H1 (cell line): ENCODE measurements at regions not wholly inside any gene's neighbourhood (a gene's known extent, or its start where the extent isn't known, plus 50 kb on each side); places are given as distances from the start of the nearest gene placed in this dataset.

ENCODE experiments used
- CTCF ChIA-PET: fragments of 300-600 bp; sonication (Branson Sonifier 250); formaldehyde crosslinking; loops from one replicate; lab custom pipeline; 2021; ENCODE audit not compliant: partially characterized antibody; lab: Charles Lee
- POLR2A ChIA-PET: fragments of 300-600 bp; sonication (Branson Sonifier 250); formaldehyde crosslinking; loops from one replicate; lab custom pipeline; 2021; ENCODE audit warnings: inconsistent platforms; ENCODE audit not compliant: partially characterized antibody; lab: Charles Lee
- DNase-seq, 2 experiments: peaks; one replicate each; pipeline versions ENCODE4 v3.0.0 to v3.0.0-alpha.2; 2010 to 2022; ENCODE audit warnings: low spot score in 2 of 2, low read depth in 1 of 2, mixed read lengths in 1 of 2
- FAIRE-seq: peaks from 2 replicates; lab custom pipeline; 2011; peaks lifted over from hg19 to GRCh38; lab: Jason Lieb, UNC
- H2AFZ ChIP-seq: 2 replicates; pipeline ENCODE4 v1.8.1; 2012; ENCODE audit warnings: low read length, inconsistent platforms
- H2AK5ac ChIP-seq: 2 replicates; pipeline ENCODE4 v1.6.1; 2013; ENCODE audit warnings: low read depth, low read length
- H2BK120ac ChIP-seq: replicated peaks from 2 replicates; pipeline ENCODE3; 2013; ENCODE audit warnings: low read depth, low read length, inconsistent platforms
- H2BK12ac ChIP-seq: 2 replicates; pipeline ENCODE4 v1.6.1; 2013; ENCODE audit warnings: low read depth, low read length
- H2BK15ac ChIP-seq: 2 replicates; pipeline ENCODE4 v1.6.1; 2013; ENCODE audit warnings: low read length
- H2BK20ac ChIP-seq: 2 replicates; pipeline ENCODE4 v1.6.1; 2013; ENCODE audit warnings: low read length
- H2BK5ac ChIP-seq: 2 replicates; pipeline ENCODE4 v1.6.1; 2013; ENCODE audit warnings: low read depth, low read length
- H3K14ac ChIP-seq: 2 replicates; pipeline ENCODE4 v1.6.1; 2013; ENCODE audit warnings: inconsistent platforms; ENCODE audit not compliant: insufficient read length
- H3K18ac ChIP-seq: 2 replicates; pipeline ENCODE4 v1.6.1; 2013; ENCODE audit warnings: low read length; ENCODE audit errors: extremely low read depth
- H3K23ac ChIP-seq: 2 replicates; pipeline ENCODE4 v1.6.1; 2013; ENCODE audit warnings: inconsistent platforms; ENCODE audit not compliant: insufficient read length
- H3K23me2 ChIP-seq: 2 replicates; pipeline ENCODE4 v1.6.1; 2013; ENCODE audit warnings: low read depth, low read length
- H3K27ac ChIP-seq: 2 replicates; pipeline ENCODE4 v1.6.1; 2011; ENCODE audit warnings: low read depth, low read length, inconsistent platforms
- H3K27me3 ChIP-seq, 4 experiments: replicated peaks in 1 of 4; 1 replicate in 1 of 4; 2 replicates in 3 of 4; pipeline versions ENCODE4 v1.6.1 to v1.8.1; 2011 to 2013; ENCODE audit warnings: low read length in 3 of 4, mild to moderate bottlenecking in 3 of 4, inconsistent platforms in 2 of 4, mixed read lengths in 2 of 4, moderate library complexity in 1 of 4; ENCODE audit not compliant: control insufficient read depth in 3 of 4, insufficient read depth in 3 of 4; ENCODE audit errors: extremely low read depth in 1 of 4
- H3K36me3 ChIP-seq, 4 experiments: 2 replicates each; pipeline versions ENCODE4 v1.6.1 to v1.8.1; 2011 to 2013; ENCODE audit warnings: mild to moderate bottlenecking in 4 of 4, low read length in 3 of 4, moderate library complexity in 2 of 4, control low read depth in 1 of 4, inconsistent platforms in 1 of 4; ENCODE audit not compliant: insufficient read depth in 4 of 4, control insufficient read depth in 2 of 4
- H3K4ac ChIP-seq: replicated peaks from 2 replicates; pipeline ENCODE3; 2013; ENCODE audit warnings: low read length, low read depth, mixed read lengths, inconsistent platforms; ENCODE audit not compliant: insufficient read length
- H3K4me1 ChIP-seq, 4 experiments: replicated peaks in 1 of 4; 1 replicate in 1 of 4; 2 replicates in 3 of 4; pipeline versions ENCODE4 v1.6.1 to v1.8.1; 2011 to 2013; ENCODE audit warnings: low read length in 3 of 4, inconsistent platforms in 2 of 4, mixed read lengths in 1 of 4; ENCODE audit not compliant: insufficient read depth in 4 of 4, control insufficient read depth in 3 of 4
- H3K4me2 ChIP-seq, 2 experiments: 2 replicates each; pipeline versions ENCODE4 v1.6.1 to v1.8.1; 2011 to 2013; ENCODE audit warnings: low read depth in 2 of 2, low read length in 2 of 2, control low read depth in 1 of 2, inconsistent platforms in 1 of 2, mild to moderate bottlenecking in 1 of 2; ENCODE audit not compliant: insufficient read depth in 1 of 2
- H3K4me3 ChIP-seq, 4 experiments: fragments of 200-600, 300-600 bp in 1 of 4; sonication (generic), shearing (Covaris generic), sonication (Bioruptor Twin) in 1 of 4; 2 replicates each; pipeline versions ENCODE4 v1.5.1 to v1.8.1; 2011 to 2016; ENCODE audit warnings: low read length in 4 of 4, low read depth in 3 of 4, control low read depth in 2 of 4, inconsistent platforms in 2 of 4, mild to moderate bottlenecking in 2 of 4, mixed read lengths in 1 of 4, moderate library complexity in 1 of 4; ENCODE audit not compliant: insufficient read depth in 2 of 4; ENCODE audit errors: extremely low read depth in 1 of 4
- H3K56ac ChIP-seq: replicated peaks from 2 replicates; pipeline ENCODE3; 2013; ENCODE audit warnings: low read depth, mild to moderate bottlenecking, mixed read lengths, low read length, inconsistent platforms; ENCODE audit not compliant: insufficient read length
- H3K79me1 ChIP-seq: 2 replicates; pipeline ENCODE4 v1.6.1; 2013; ENCODE audit warnings: low read depth, low read length, control low read depth
- H3K79me2 ChIP-seq, 2 experiments: 2 replicates each; pipeline versions ENCODE4 v1.6.1 to v1.8.1; 2012 to 2013; ENCODE audit warnings: low read length in 2 of 2, mild to moderate bottlenecking in 2 of 2, inconsistent platforms in 1 of 2; ENCODE audit not compliant: insufficient read depth in 2 of 2, control insufficient read depth in 1 of 2
- H3K9ac ChIP-seq, 4 experiments: replicated peaks in 1 of 4; 1 replicate in 1 of 4; 2 replicates in 3 of 4; pipeline versions ENCODE4 v1.6.1 to v1.8.1; 2011 to 2013; ENCODE audit warnings: low read depth in 3 of 4, low read length in 3 of 4, control low read depth in 2 of 4, mild to moderate bottlenecking in 2 of 4, moderate library complexity in 2 of 4, inconsistent platforms in 1 of 4; ENCODE audit errors: extremely low read depth in 1 of 4
- H3K9me3 ChIP-seq, 2 experiments: 2 replicates each; pipeline versions ENCODE4 v1.6.1 to v1.8.1; 2012 to 2013; ENCODE audit warnings: mild to moderate bottlenecking in 2 of 2, moderate library complexity in 2 of 2, control low read depth in 1 of 2, inconsistent platforms in 1 of 2, low read depth in 1 of 2, low read length in 1 of 2, mixed read lengths in 1 of 2; ENCODE audit not compliant: insufficient read depth in 2 of 2
- H4K20me1 ChIP-seq, 2 experiments: replicated peaks in 1 of 2; 2 replicates each; pipeline versions ENCODE3 to v1.8.1; 2011 to 2013; ENCODE audit warnings: inconsistent platforms in 2 of 2, low read length in 2 of 2, mild to moderate bottlenecking in 1 of 2; ENCODE audit not compliant: insufficient read depth in 2 of 2, control insufficient read depth in 1 of 2
- H4K5ac ChIP-seq: 2 replicates; pipeline ENCODE4 v1.6.1; 2013; ENCODE audit warnings: low read length, low read depth, mixed read lengths, inconsistent platforms; ENCODE audit not compliant: insufficient read length
- H4K8ac ChIP-seq: 2 replicates; pipeline ENCODE4 v1.8.0; 2013; ENCODE audit warnings: mild to moderate bottlenecking, moderate library complexity, low read length, inconsistent platforms; ENCODE audit not compliant: insufficient read depth; ENCODE audit errors: extremely low read depth
- H4K91ac ChIP-seq: replicated peaks from 2 replicates; pipeline ENCODE3; 2013; ENCODE audit warnings: low read length, mixed read lengths, inconsistent platforms; ENCODE audit not compliant: insufficient read length
- ATF3 ChIP-seq: IDR thresholded peaks from 2 replicates; pipeline ENCODE4 v1.6.1; 2011; ENCODE audit warnings: low read depth, mild to moderate bottlenecking, low read length; ENCODE audit not compliant: insufficient read depth
- BRCA1 ChIP-seq: IDR thresholded peaks from 2 replicates; pipeline ENCODE4 v1.6.1; 2012; ENCODE audit warnings: low read depth, low read length, improper control_type of control experiment
- CHD1 ChIP-seq: IDR thresholded peaks from 2 replicates; pipeline ENCODE4 v1.6.1; 2012; ENCODE audit warnings: low read depth, low read length, improper control_type of control experiment
- CHD2 ChIP-seq: IDR thresholded peaks from 2 replicates; pipeline ENCODE4 v1.6.1; 2012; ENCODE audit warnings: low read length, improper control_type of control experiment
- CREB1 ChIP-seq: IDR thresholded peaks from 2 replicates; pipeline ENCODE4 v1.6.1; 2012; ENCODE audit warnings: inconsistent platforms
- CTBP2 ChIP-seq: IDR thresholded peaks from 2 replicates; pipeline ENCODE4 v1.7.0; 2011; ENCODE audit warnings: borderline replicate concordance, mild to moderate bottlenecking, moderate library complexity, mixed read lengths, low read length; ENCODE audit not compliant: insufficient read depth, insufficient read length
- EZH2 ChIP-seq: fragments of 200-600 bp; sonication (generic); IDR thresholded peaks from 2 replicates; pipeline ENCODE4 v1.7.1; 2012; ENCODE audit warnings: low read depth, mild to moderate bottlenecking, moderate library complexity, low read length, inconsistent platforms; ENCODE audit not compliant: severe bottlenecking
- FOSL1 ChIP-seq: IDR thresholded peaks from 2 replicates; pipeline ENCODE4 v1.6.1; 2011; ENCODE audit warnings: mild to moderate bottlenecking, low read depth, low read length, moderate library complexity; ENCODE audit not compliant: insufficient read depth
- GTF2F1 ChIP-seq: IDR thresholded peaks from 2 replicates; pipeline ENCODE4 v1.6.1; 2012; ENCODE audit warnings: low read depth, low read length, improper control_type of control experiment, borderline replicate concordance
- HDAC2 ChIP-seq, 2 experiments: fragments of 300-600 bp in 1 of 2; sonication (generic) in 1 of 2; IDR thresholded peaks; 2 replicates each; pipeline ENCODE4 v1.6.1; 2011 to 2012; ENCODE audit warnings: low read depth in 2 of 2, low read length in 2 of 2, mild to moderate bottlenecking in 2 of 2, moderate library complexity in 2 of 2, borderline replicate concordance in 1 of 2, inconsistent platforms in 1 of 2
- MAX ChIP-seq: IDR thresholded peaks from 2 replicates; pipeline ENCODE4 v1.6.1; 2012; ENCODE audit warnings: inconsistent platforms
- SAP30 ChIP-seq: fragments of 300-600 bp; sonication (generic); IDR thresholded peaks from 2 replicates; pipeline ENCODE4 v1.7.1; 2012; ENCODE audit warnings: low read length, moderate library complexity, mild to moderate bottlenecking, inconsistent platforms; ENCODE audit not compliant: insufficient read depth, insufficient replicate concordance
- SRF ChIP-seq: IDR thresholded peaks from 2 replicates; pipeline ENCODE4 v1.6.1; 2011; ENCODE audit warnings: mild to moderate bottlenecking, low read depth, low read length, moderate library complexity
- YY1 ChIP-seq: IDR thresholded peaks from 2 replicates; pipeline ENCODE4 v1.6.1; 2011; ENCODE audit warnings: low read depth, mild to moderate bottlenecking, low read length
- WGBS, 2 experiments: shearing (Covaris generic) in 1 of 2; methylation state at CpG; one replicate each; pipeline versions ENCODE4 v1.1.6 to v1.1.7; 2013 to 2015; ENCODE audit warnings: low lambda C conversion rate in 2 of 2, mixed read lengths in 2 of 2, inconsistent platforms in 1 of 2, low coverage in 1 of 2, missing lambda C conversion rate in 1 of 2; ENCODE audit not compliant: insufficient replicate concordance in 2 of 2, insufficient coverage in 1 of 2, insufficient read length in 1 of 2; ENCODE audit errors: extremely low coverage in 1 of 2, missing lambda C conversion rate in 1 of 2; 5-methylcytosine and 5-hydroxymethylcytosine counted together

DNA sequence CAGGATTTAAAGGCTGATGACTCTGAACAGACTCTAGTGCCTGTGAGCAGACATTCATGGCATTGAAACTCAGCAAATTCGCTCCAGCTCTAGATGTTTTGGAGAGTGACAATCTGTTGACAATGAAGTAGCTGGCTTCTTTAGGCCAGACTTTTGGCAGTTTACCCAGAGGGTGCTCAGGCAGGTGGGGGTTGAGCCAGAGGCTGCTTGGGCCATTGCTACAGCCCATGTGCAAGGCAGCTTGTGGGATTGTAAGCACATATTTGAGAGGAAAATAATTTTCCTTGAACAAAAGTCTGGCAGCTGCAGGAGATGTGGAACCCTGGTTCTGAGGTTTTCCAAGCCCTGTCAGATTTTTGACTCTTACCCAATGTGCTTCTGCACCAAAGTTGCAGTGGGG is 311.6 kb downstream of the CDC5L start:
- H2BK120ac ChIP-seq: no peak overlapping the region
- H3K23me2 ChIP-seq: peaks cover 2% of the 10 kb centered on the region; the same call in 1 of the 2 replicates
- no peaks in the 10 kb centered on the region; a peak in 1 of 7 replicates for H3K27me3 ChIP-seq
- POLR2A ChIA-PET: no interaction called here
- no peak overlapping the region for H4K91ac ChIP-seq
- H3K56ac ChIP-seq: no peak overlapping the region
- no peak overlapping the region for H2BK12ac ChIP-seq
- H2AFZ ChIP-seq: no peak overlapping the region
- peaks cover 0 to 9% (median 3%) of the 10 kb centered on the region in 4 experiments; a peak in 3 of 7 replicates for H3K4me1 ChIP-seq
- no peaks in the 10 kb centered on the region for H3K9me3 ChIP-seq
- no peak overlapping the region for H3K4me3 ChIP-seq
- 89% methylated on average over 1 of the region's 1 CpG; no CpG with 5 or more reads in 1 of the 2 experiments for WGBS, 2 experiments
- H3K79me2 ChIP-seq: no peaks in the 10 kb centered on the region
- H2BK5ac ChIP-seq: no peak overlapping the region
- no peak overlapping the region for H3K9ac ChIP-seq
- H4K20me1 ChIP-seq: no peaks in the 10 kb centered on the region
- H3K14ac ChIP-seq: no peak overlapping the region
- H2BK20ac ChIP-seq: no peak overlapping the region
- DNase-seq (no peak), FAIRE-seq (no peak)
- H3K79me1 ChIP-seq: no peaks in the 10 kb centered on the region
- H3K27ac ChIP-seq: no peak overlapping the region
- H3K4me2 ChIP-seq: no peak overlapping the region
- no peak overlapping the region for H2AK5ac ChIP-seq
- H2BK15ac ChIP-seq: no peak overlapping the region
- CTCF ChIA-PET: interaction anchor here (0.6 to 3.7 kb wide), 3 partner anchors 31 to 231 kb away, joined by 3 to 12 read pairs (median 3); no protein-coding TSS in a partner anchor
- no peak overlapping the region for H3K18ac ChIP-seq
- H3K36me3 ChIP-seq: no peaks in the 10 kb centered on the region
- H4K5ac ChIP-seq: no peak overlapping the region
- no peak overlapping the region for H4K8ac ChIP-seq
- H3K4ac ChIP-seq: no peak overlapping the region
- no peak overlapping the region for H3K23ac ChIP-seq
- TF ChIP-seq CHD1 (no peak), BRCA1 (no peak), CTBP2 (no peak), ATF3 (no peak), CHD2 (no peak), EZH2 (no peak), SRF (no peak), CREB1 (no peak), HDAC2 (IDR thresholded peaks at IDR 0.05; ENCODE audit: borderline replicate concordance in 1 of 2, low read depth in 2 of 2, low read length in 2 of 2) (no peak), SAP30 (no peak), GTF2F1 (no peak), FOSL1 (no peak), MAX (no peak), YY1 (no peak)
